ENCODE measurements at regions not wholly inside any gene's neighbourhood (a gene's known extent, or its start where the extent isn't known, plus 50 kb on each side); places are given as distances from the start of the nearest gene placed in this dataset.

GRCh38 chr5:171601266-171601881, 181.9 kb downstream of the FGF18 start:
- TF ChIP-seq, protein P1, sequence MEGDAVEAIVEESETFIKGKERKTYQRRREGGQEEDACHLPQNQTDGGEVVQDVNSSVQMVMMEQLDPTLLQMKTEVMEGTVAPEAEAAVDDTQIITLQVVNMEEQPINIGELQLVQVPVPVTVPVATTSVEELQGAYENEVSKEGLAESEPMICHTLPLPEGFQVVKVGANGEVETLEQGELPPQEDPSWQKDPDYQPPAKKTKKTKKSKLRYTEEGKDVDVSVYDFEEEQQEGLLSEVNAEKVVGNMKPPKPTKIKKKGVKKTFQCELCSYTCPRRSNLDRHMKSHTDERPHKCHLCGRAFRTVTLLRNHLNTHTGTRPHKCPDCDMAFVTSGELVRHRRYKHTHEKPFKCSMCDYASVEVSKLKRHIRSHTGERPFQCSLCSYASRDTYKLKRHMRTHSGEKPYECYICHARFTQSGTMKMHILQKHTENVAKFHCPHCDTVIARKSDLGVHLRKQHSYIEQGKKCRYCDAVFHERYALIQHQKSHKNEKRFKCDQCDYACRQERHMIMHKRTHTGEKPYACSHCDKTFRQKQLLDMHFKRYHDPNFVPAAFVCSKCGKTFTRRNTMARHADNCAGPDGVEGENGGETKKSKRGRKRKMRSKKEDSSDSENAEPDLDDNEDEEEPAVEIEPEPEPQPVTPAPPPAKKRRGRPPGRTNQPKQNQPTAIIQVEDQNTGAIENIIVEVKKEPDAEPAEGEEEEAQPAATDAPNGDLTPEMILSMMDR (IDR thresholded peaks at IDR 0.05 in 4 of 5, conservative IDR thresholded peaks at IDR 0.05 in 1 of 5): no peak
- no peak for TF ChIP-seq POLR2A (IDR thresholded peaks at IDR 0.05)

All from gastrocnemius medialis (tissue), 4 donors.